Astrocyte of the spinal cord (primary cell): ENCODE measurements at regions not wholly inside any gene's neighbourhood (a gene's known extent, or its start where the extent isn't known, plus 50 kb on each side); places are given as distances from the start of the nearest gene placed in this dataset.

ENCODE experiments used
- DNase-seq: peaks from one replicate; pipeline ENCODE4 v3.0.0; 2011; ENCODE audit warnings: low read depth, low spot score
- H3K4me3 ChIP-seq: 2 replicates; pipeline ENCODE4 v1.5.1; 2011; ENCODE audit warnings: low read depth, mild to moderate bottlenecking, low read length, moderate library complexity
- in situ Hi-C: cut with HindIII; loops from 2 replicates; pipeline ENCODE4 v1.10.0; 2017; ENCODE audit warnings: low sequenced_read_pairs
- TF ChIP-seq, protein P1 (sequence below): IDR thresholded peaks from 2 replicates; pipeline ENCODE4 v1.5.1; 2012; ENCODE audit warnings: low read depth, mild to moderate bottlenecking, low read length, inconsistent platforms

DNA sequence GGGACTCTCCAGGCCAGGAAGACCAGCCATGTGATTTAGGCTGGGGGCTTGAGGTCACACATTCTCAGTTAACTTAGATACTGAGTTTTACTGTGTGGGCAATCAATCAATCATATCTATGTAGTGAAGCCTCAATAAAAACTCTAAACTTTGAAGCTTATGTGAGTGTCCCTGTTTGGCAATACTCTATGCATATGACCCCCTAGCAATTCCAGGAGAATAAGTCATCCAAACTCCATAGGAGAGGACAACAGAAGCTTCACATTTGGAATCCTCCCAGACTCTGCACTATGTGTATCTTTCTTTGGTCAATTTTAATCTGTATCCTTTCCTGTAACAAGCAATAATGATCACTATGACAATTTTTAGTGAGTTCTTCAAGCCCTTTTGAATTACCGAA, 216.8 kb upstream of the RGMB start:
- TF ChIP-seq, protein P1, sequence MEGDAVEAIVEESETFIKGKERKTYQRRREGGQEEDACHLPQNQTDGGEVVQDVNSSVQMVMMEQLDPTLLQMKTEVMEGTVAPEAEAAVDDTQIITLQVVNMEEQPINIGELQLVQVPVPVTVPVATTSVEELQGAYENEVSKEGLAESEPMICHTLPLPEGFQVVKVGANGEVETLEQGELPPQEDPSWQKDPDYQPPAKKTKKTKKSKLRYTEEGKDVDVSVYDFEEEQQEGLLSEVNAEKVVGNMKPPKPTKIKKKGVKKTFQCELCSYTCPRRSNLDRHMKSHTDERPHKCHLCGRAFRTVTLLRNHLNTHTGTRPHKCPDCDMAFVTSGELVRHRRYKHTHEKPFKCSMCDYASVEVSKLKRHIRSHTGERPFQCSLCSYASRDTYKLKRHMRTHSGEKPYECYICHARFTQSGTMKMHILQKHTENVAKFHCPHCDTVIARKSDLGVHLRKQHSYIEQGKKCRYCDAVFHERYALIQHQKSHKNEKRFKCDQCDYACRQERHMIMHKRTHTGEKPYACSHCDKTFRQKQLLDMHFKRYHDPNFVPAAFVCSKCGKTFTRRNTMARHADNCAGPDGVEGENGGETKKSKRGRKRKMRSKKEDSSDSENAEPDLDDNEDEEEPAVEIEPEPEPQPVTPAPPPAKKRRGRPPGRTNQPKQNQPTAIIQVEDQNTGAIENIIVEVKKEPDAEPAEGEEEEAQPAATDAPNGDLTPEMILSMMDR, result no peak
- in situ Hi-C loops, result no loop called here
- no peak overlapping the region for H3K4me3 ChIP-seq
- peak; percentile 11 for DNase-seq

DNA sequence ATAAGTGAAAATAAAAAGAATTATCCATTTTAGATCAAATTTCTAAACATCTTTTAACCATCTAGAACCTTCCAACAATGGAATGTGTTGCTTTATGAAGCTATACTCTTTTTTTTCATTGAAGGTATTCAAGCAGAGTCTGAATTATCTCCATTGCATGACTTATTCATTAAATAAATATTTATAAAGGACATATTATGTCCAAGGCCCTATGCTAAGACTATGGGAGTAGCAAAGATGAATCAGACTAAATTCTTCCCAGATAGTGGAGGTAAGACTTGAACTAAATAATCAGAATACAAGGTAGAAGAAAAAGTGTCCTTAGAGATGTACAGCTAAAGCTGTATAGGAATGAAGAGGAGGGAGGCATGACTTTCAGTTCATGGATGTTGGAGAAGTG, 215.5 kb upstream of the RGMB start:
- TF ChIP-seq, protein P1, result no peak
- DNase-seq, result peak; percentile 49
- H3K4me3 ChIP-seq, result no peak overlapping the region
- in situ Hi-C loops, result no loop called here

DNA sequence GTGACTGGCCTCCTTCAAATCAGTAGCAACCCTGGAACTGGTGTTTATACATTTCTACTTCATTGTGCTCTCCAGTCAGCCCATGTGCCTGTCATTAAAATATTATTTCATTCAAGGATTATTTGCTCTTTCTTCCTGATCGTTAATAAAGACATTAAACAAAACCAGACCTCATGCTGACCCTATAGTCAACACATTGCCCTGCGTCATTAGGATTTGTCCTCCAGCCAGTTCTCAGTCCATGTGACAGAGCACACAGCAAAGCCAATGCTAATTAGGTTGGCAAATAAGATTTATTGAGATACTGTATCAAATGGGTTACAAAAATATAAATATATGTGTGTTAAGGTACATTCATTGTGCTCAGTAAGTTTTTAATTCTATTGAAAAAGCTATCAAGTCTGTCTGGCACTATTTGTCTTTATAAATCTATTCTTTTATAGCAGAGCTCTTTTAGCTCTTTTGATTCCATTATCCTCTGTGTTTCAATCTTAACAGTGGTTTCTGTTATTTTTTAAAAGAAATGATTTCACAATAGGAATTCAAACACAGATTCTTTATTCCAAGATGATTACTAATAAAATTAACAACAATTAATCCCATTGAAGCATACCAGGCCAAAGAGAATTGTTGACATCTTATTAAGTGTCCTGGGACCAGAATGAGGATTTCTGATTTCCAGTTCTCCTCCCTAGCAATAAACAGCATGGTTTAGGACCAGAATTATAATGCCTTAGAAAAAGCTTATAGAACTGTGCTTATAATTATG, 209.4 kb upstream of the RGMB start:
- TF ChIP-seq, protein P1, result no peak
- no peak for DNase-seq
- in situ Hi-C loops, result no loop called here
- no peak overlapping the region for H3K4me3 ChIP-seq

DNA sequence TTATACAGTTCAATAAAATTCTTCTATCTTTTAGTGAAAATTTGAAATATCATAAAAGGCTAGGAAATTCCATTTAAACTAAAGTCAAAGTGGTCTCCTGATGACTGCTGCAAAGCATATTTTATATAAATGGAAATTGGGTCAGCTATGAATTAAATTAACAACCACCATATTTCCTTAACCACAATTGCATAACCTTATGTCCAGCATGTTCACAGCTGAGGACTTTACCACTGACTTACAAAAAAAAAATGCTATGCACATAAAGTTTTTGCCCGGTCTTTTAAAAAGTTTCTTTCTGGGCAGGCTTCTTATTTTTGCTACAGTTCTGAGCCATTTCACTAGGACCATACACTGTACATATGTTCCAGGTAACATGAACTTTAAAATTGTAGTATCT, 208.6 kb upstream of the RGMB start:
- TF ChIP-seq, protein P1, result no peak
- H3K4me3 ChIP-seq, result no peak overlapping the region
- in situ Hi-C loops, result no loop called here
- no peak for DNase-seq

DNA sequence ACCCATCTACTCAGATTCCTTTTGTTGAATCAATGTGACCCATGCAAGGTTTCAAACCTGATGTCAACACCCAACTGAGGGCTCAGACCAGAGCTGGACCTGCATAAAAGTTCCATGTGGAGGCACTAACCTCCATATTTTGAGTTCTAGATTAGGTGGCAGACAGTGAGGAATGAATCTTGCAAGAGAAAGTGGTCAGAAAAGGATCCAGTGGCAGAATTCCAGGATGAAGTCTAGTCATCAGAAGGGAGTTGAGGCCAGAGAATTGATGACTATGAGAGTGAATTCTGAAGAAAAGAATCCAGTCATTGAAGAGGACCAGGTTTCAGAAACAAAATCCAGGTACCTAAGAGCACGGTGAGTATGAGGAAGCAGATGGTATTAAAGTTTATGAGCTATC, 205.1 kb upstream of the RGMB start:
- in situ Hi-C loops, result no loop called here
- DNase-seq, result peak; percentile 22
- no peak overlapping the region for H3K4me3 ChIP-seq
- TF ChIP-seq, protein P1, result no peak

DNA sequence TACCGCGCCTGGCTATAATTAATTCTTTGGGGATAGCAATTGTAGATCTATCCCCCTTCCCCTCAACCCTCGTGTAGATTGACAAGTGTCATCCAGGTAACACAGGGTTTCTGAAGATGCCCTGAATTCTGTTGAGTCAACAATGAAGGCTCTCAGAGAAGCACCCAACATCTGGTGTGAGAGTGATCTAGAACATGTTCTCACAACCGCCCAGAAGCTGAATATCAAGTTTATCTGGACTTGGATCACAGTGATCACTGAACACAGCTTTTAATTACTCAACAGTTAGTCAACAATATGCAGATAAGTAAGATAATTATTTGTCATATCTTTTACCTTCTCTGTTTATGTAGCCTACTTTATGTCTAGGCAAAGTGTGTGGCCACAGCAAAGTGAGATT, 204.2 kb upstream of the RGMB start:
- DNase-seq, result no peak
- in situ Hi-C loops, result no loop called here
- TF ChIP-seq, protein P1, result no peak
- H3K4me3 ChIP-seq, result no peak overlapping the region
